ENCODE measurements at regions not wholly inside any gene's neighbourhood (a gene's known extent, or its start where the extent isn't known, plus 50 kb on each side); places are given as distances from the start of the nearest gene placed in this dataset.
"Not testable (repeated sequence)": the region's sequence is repeated elsewhere in the genome, so short reads cannot be mapped to it uniquely, and the experiment has no call there.

- TF ChIP-seq CTCF, POLR2A (IDR thresholded peaks at IDR 0.05): not testable (repeated sequence)
Observed at GRCh38 chr1:146322893-146323292, 94.1 kb upstream of the NOTCH2NLA start.

Measured in adrenal gland (tissue), 5 donors.